Activated naive CD8-positive, alpha-beta T cell treated with anti-CD3 and anti-CD28 coated beads, Interleukin-2, amount 50 U/mL, for 24 hours (primary cell): ENCODE measurements at regions not wholly inside any gene's neighbourhood (a gene's known extent, or its start where the extent isn't known, plus 50 kb on each side); places are given as distances from the start of the nearest gene placed in this dataset.
"Not testable (repeated sequence)": the region's sequence is repeated elsewhere in the genome, so short reads cannot be mapped to it uniquely, and the experiment has no call there.

Source experiments
- ATAC-seq: fragments of 150-1000 bp; cut with Tn5 transposase; one replicate; pipeline ENCODE4 v1.10.0; 2021
- DNase-seq: peaks from one replicate; pipeline ENCODE4 v3.0.0; 2021
- H3K27ac Mint-ChIP-seq: one replicate; pipeline ENCODE4 v1.8.0; 2021; ENCODE audit warnings: mild to moderate bottlenecking, mixed read lengths
- H3K27me3 Mint-ChIP-seq: one replicate; pipeline ENCODE4 v1.8.0; 2021; ENCODE audit warnings: mixed read lengths
- H3K36me3 Mint-ChIP-seq: one replicate; pipeline ENCODE4 v1.8.0; 2021; ENCODE audit warnings: low read depth, mixed read lengths
- H3K4me1 Mint-ChIP-seq: one replicate; pipeline ENCODE4 v1.8.0; 2021; ENCODE audit warnings: mixed read lengths
- H3K4me3 Mint-ChIP-seq: one replicate; pipeline ENCODE4 v1.8.0; 2021; ENCODE audit warnings: mild to moderate bottlenecking, moderate library complexity, mixed read lengths
- H3K9me3 Mint-ChIP-seq: one replicate; pipeline ENCODE4 v1.8.0; 2021; ENCODE audit warnings: mixed read lengths

- ATAC-seq, result no peak
- H3K27me3 Mint-ChIP-seq, result no peaks in the 10 kb centered on the region
- no peak for DNase-seq
- H3K36me3 Mint-ChIP-seq, result no peaks in the 10 kb centered on the region
- H3K4me1 Mint-ChIP-seq, result no peaks in the 10 kb centered on the region
- no peak overlapping the region for H3K4me3 Mint-ChIP-seq
- no peak overlapping the region for H3K27ac Mint-ChIP-seq
- H3K9me3 Mint-ChIP-seq, result peaks cover 3% of the 10 kb centered on the region
Observed at GRCh38 chr7:121761399-121761798, 111.6 kb upstream of the PTPRZ1 start.

- H3K36me3 Mint-ChIP-seq, result no peaks in the 10 kb centered on the region
- no peak overlapping the region for H3K27ac Mint-ChIP-seq
- H3K27me3 Mint-ChIP-seq, result no peaks in the 10 kb centered on the region
- H3K9me3 Mint-ChIP-seq, result no peaks in the 10 kb centered on the region
- ATAC-seq (no peak), DNase-seq (no peak)
- no peaks in the 10 kb centered on the region for H3K4me1 Mint-ChIP-seq
- no peak overlapping the region for H3K4me3 Mint-ChIP-seq
Observed at GRCh38 chr7:121755818-121756552, 117.0 kb upstream of the PTPRZ1 start.

- H3K4me3 Mint-ChIP-seq, result no peak overlapping the region
- H3K27ac Mint-ChIP-seq, result no peak overlapping the region
- no peaks in the 10 kb centered on the region for H3K27me3 Mint-ChIP-seq
- no peaks in the 10 kb centered on the region for H3K36me3 Mint-ChIP-seq
- ATAC-seq, result no peak
- no peaks in the 10 kb centered on the region for H3K4me1 Mint-ChIP-seq
- no peak for DNase-seq
- H3K9me3 Mint-ChIP-seq, result no peaks in the 10 kb centered on the region
Observed at GRCh38 chr7:121755286-121755685, 117.7 kb upstream of the PTPRZ1 start.

GRCh38 chr7:121753944-121754343 is 119.0 kb upstream of the PTPRZ1 start:
- no peak overlapping the region for H3K4me3 Mint-ChIP-seq
- no peak for ATAC-seq

GRCh38 chr7:121752706-121753105 is 120.3 kb upstream of the PTPRZ1 start:
- no peak for ATAC-seq
- H3K4me3 Mint-ChIP-seq, result no peak overlapping the region
- H3K36me3 Mint-ChIP-seq, result no peaks in the 10 kb centered on the region
- H3K4me1 Mint-ChIP-seq, result no peaks in the 10 kb centered on the region
- H3K27me3 Mint-ChIP-seq, result no peaks in the 10 kb centered on the region
- no peaks in the 10 kb centered on the region for H3K9me3 Mint-ChIP-seq
- no peak overlapping the region for H3K27ac Mint-ChIP-seq
- no peak for DNase-seq

More at GRCh38 chr7:121753944-121754343, 119.0 kb upstream of the PTPRZ1 start:
- H3K27ac Mint-ChIP-seq, result no peak overlapping the region
- no peaks in the 10 kb centered on the region for H3K36me3 Mint-ChIP-seq
- H3K4me1 Mint-ChIP-seq, result no peaks in the 10 kb centered on the region
- no peaks in the 10 kb centered on the region for H3K9me3 Mint-ChIP-seq
- DNase-seq, result no peak
- no peaks in the 10 kb centered on the region for H3K27me3 Mint-ChIP-seq

GRCh38 chr7:121748546-121748945 is 124.4 kb upstream of the PTPRZ1 start:
- no peaks in the 10 kb centered on the region for H3K4me1 Mint-ChIP-seq
- H3K27ac Mint-ChIP-seq, result no peak overlapping the region
- no peaks in the 10 kb centered on the region for H3K27me3 Mint-ChIP-seq
- H3K4me3 Mint-ChIP-seq, result no peak overlapping the region
- ATAC-seq (no peak), DNase-seq (no peak)
- no peaks in the 10 kb centered on the region for H3K9me3 Mint-ChIP-seq
- H3K36me3 Mint-ChIP-seq, result no peaks in the 10 kb centered on the region

- H3K4me1 Mint-ChIP-seq, result no peaks in the 10 kb centered on the region
- DNase-seq (no peak), ATAC-seq (no peak)
- H3K27ac Mint-ChIP-seq, result no peak overlapping the region
- no peaks in the 10 kb centered on the region for H3K36me3 Mint-ChIP-seq
- no peaks in the 10 kb centered on the region for H3K27me3 Mint-ChIP-seq
- no peak overlapping the region for H3K4me3 Mint-ChIP-seq
- H3K9me3 Mint-ChIP-seq, result no peaks in the 10 kb centered on the region
Observed at GRCh38 chr7:121745856-121746255, 127.1 kb upstream of the PTPRZ1 start.

GRCh38 chr7:121744877-121745276 is 128.1 kb upstream of the PTPRZ1 start:
- DNase-seq (no peak), ATAC-seq (no peak)
- Mint-ChIP-seq H3K27ac (no peak overlapping the region), H3K36me3 (no peaks in the 10 kb centered on the region), H3K4me3 (no peak overlapping the region), H3K27me3 (no peaks in the 10 kb centered on the region), H3K9me3 (no peaks in the 10 kb centered on the region), H3K4me1 (no peaks in the 10 kb centered on the region)

- ATAC-seq, result no peak
- no peaks in the 10 kb centered on the region for H3K9me3 Mint-ChIP-seq
- no peak for DNase-seq
- no peak overlapping the region for H3K4me3 Mint-ChIP-seq
- H3K36me3 Mint-ChIP-seq, result no peaks in the 10 kb centered on the region
- H3K27me3 Mint-ChIP-seq, result no peaks in the 10 kb centered on the region
- H3K27ac Mint-ChIP-seq, result no peak overlapping the region
- H3K4me1 Mint-ChIP-seq, result no peaks in the 10 kb centered on the region
Observed at GRCh38 chr7:121744319-121744718, 128.6 kb upstream of the PTPRZ1 start.

- no peaks in the 10 kb centered on the region for H3K36me3 Mint-ChIP-seq
- H3K27ac Mint-ChIP-seq, result no peak overlapping the region
- no peak for DNase-seq
- no peak overlapping the region for H3K4me3 Mint-ChIP-seq
- peaks cover 3% of the 10 kb centered on the region for H3K9me3 Mint-ChIP-seq
- ATAC-seq, result no peak
- no peaks in the 10 kb centered on the region for H3K4me1 Mint-ChIP-seq
- H3K27me3 Mint-ChIP-seq, result no peaks in the 10 kb centered on the region
Observed at GRCh38 chr7:121741896-121742295, 131.1 kb upstream of the PTPRZ1 start.

GRCh38 chr7:121739465-121739864 is 133.5 kb upstream of the PTPRZ1 start:
- Mint-ChIP-seq H3K9me3 (peaks cover 5% of the 10 kb centered on the region), H3K36me3 (no peaks in the 10 kb centered on the region), H3K27ac (no peak overlapping the region), H3K4me1 (no peaks in the 10 kb centered on the region), H3K4me3 (no peak overlapping the region), H3K27me3 (no peaks in the 10 kb centered on the region)
- DNase-seq, result no peak
- ATAC-seq, result no peak

GRCh38 chr7:121730869-121731268 is 142.1 kb upstream of the PTPRZ1 start:
- no peak overlapping the region for H3K27ac Mint-ChIP-seq
- ATAC-seq (no peak), DNase-seq (no peak)
- peaks cover 12% of the 10 kb centered on the region for H3K9me3 Mint-ChIP-seq
- no peaks in the 10 kb centered on the region for H3K4me1 Mint-ChIP-seq
- H3K36me3 Mint-ChIP-seq, result no peaks in the 10 kb centered on the region
- H3K27me3 Mint-ChIP-seq, result no peaks in the 10 kb centered on the region
- no peak overlapping the region for H3K4me3 Mint-ChIP-seq

- H3K4me3 Mint-ChIP-seq, result no peak overlapping the region
- no peaks in the 10 kb centered on the region for H3K9me3 Mint-ChIP-seq
- no peaks in the 10 kb centered on the region for H3K4me1 Mint-ChIP-seq
- no peak overlapping the region for H3K27ac Mint-ChIP-seq
- H3K36me3 Mint-ChIP-seq, result no peaks in the 10 kb centered on the region
- H3K27me3 Mint-ChIP-seq, result no peaks in the 10 kb centered on the region
- ATAC-seq (no peak), DNase-seq (no peak)
Observed at GRCh38 chr7:121714559-121715303, 158.2 kb upstream of the PTPRZ1 start.

- H3K4me3 Mint-ChIP-seq, ATAC-seq, H3K36me3 Mint-ChIP-seq, H3K9me3 Mint-ChIP-seq, H3K27ac Mint-ChIP-seq, H3K27me3 Mint-ChIP-seq, DNase-seq, H3K4me1 Mint-ChIP-seq: not testable (repeated sequence)
Observed at GRCh38 chr7:121712961-121713360, 160.0 kb upstream of the PTPRZ1 start.

GRCh38 chr7:121697731-121698316 is 175.1 kb upstream of the PTPRZ1 start:
- Mint-ChIP-seq H3K36me3 (no peaks in the 10 kb centered on the region), H3K4me3 (no peak overlapping the region), H3K27me3 (no peaks in the 10 kb centered on the region), H3K27ac (no peak overlapping the region), H3K9me3 (no peaks in the 10 kb centered on the region), H3K4me1 (no peaks in the 10 kb centered on the region)
- DNase-seq (no peak), ATAC-seq (no peak)
